Liver (tissue), 8 donors: ENCODE measurements at regions not wholly inside any gene's neighbourhood (a gene's known extent, or its start where the extent isn't known, plus 50 kb on each side); places are given as distances from the start of the nearest gene placed in this dataset.

Experiments used
- DNase-seq: peaks from one replicate; pipeline ENCODE4 v3.0.0-alpha.2; 2017; ENCODE audit warnings: low spot score
- H3K27ac ChIP-seq, 2 donors: one replicate each; pipeline ENCODE4 v1.7.0; 2013; ENCODE audit warnings: inconsistent platforms in 2 of 2, low read length in 2 of 2, control low read depth in 1 of 2, low read depth in 1 of 2, mild to moderate bottlenecking in 1 of 2
- H3K27me3 ChIP-seq, 4 donors: one replicate each; pipeline versions ENCODE4 v1.6.1 to v1.7.0; 2013; ENCODE audit warnings: low read length in 3 of 4, inconsistent platforms in 1 of 4, mild to moderate bottlenecking in 1 of 4, moderate library complexity in 1 of 4; ENCODE audit not compliant: control insufficient read depth in 4 of 4, insufficient read depth in 4 of 4
- H3K36me3 ChIP-seq, 4 donors: one replicate each; pipeline versions ENCODE4 v1.6.1 to v1.7.0; 2013; ENCODE audit warnings: low read length in 3 of 4, mild to moderate bottlenecking in 3 of 4, low read depth in 1 of 4, moderate library complexity in 1 of 4; ENCODE audit not compliant: control insufficient read depth in 4 of 4, insufficient read depth in 3 of 4
- H3K4me1 ChIP-seq, 4 donors: one replicate each; pipeline versions ENCODE4 v1.6.1 to v1.7.0; 2013; ENCODE audit warnings: low read length in 3 of 4, mild to moderate bottlenecking in 3 of 4, moderate library complexity in 1 of 4; ENCODE audit not compliant: control insufficient read depth in 4 of 4, insufficient read depth in 4 of 4
- H3K4me3 ChIP-seq, 3 donors: one replicate each; pipeline versions ENCODE4 v1.6.1 to v1.7.0; 2013; ENCODE audit warnings: low read length in 3 of 3, control low read depth in 1 of 3, low read depth in 1 of 3, mild to moderate bottlenecking in 1 of 3
- H3K9ac ChIP-seq, 2 donors: one replicate each; pipeline ENCODE4 v1.7.0; 2013; ENCODE audit warnings: low read length in 2 of 2, mild to moderate bottlenecking in 2 of 2, moderate library complexity in 2 of 2, control low read depth in 1 of 2, low read depth in 1 of 2
- H3K9me3 ChIP-seq, 4 donors: one replicate each; pipeline versions ENCODE4 v1.6.1 to v1.7.0; 2013; ENCODE audit warnings: low read length in 3 of 4; ENCODE audit not compliant: control insufficient read depth in 4 of 4
- EGR1 ChIP-seq, 2 donors: IDR thresholded peaks; 2 replicates each; pipeline ENCODE4 v1.6.1; 2016 to 2018; ENCODE audit warnings: antibody characterized with exemption in 2 of 2, low read depth in 2 of 2
- FOXA1 ChIP-seq: IDR thresholded peaks from 2 replicates; pipeline ENCODE4 v1.6.1; 2016; ENCODE audit warnings: antibody characterized with exemption
- FOXA2 ChIP-seq: IDR thresholded peaks from 2 replicates; pipeline ENCODE4 v1.6.1; 2016; ENCODE audit warnings: antibody characterized with exemption
- GABPA ChIP-seq, 2 donors: IDR thresholded peaks in 1 of 2; conservative IDR thresholded peaks in 1 of 2; 2 replicates each; pipeline ENCODE4 v1.6.1; 2016; ENCODE audit warnings: antibody characterized with exemption in 2 of 2, mild to moderate bottlenecking in 1 of 2, moderate library complexity in 1 of 2
- HNF4G ChIP-seq: IDR thresholded peaks from 2 replicates; pipeline ENCODE4 v1.6.1; 2016; ENCODE audit warnings: antibody characterized with exemption
- JUND ChIP-seq, 2 donors: IDR thresholded peaks; 2 replicates each; pipeline ENCODE4 v1.6.1; 2016; ENCODE audit warnings: antibody characterized with exemption in 2 of 2
- NR2F2 ChIP-seq: IDR thresholded peaks from 2 replicates; pipeline ENCODE4 v1.6.1; 2016; ENCODE audit warnings: antibody characterized with exemption
- RAD21 ChIP-seq, 2 donors: IDR thresholded peaks; 2 replicates each; pipeline ENCODE4 v1.6.1; 2016; ENCODE audit warnings: antibody characterized with exemption in 2 of 2, mild to moderate bottlenecking in 2 of 2
- SP1 ChIP-seq: IDR thresholded peaks from 2 replicates; pipeline ENCODE4 v1.6.1; 2018; ENCODE audit warnings: antibody characterized with exemption, mild to moderate bottlenecking
- TAF1 ChIP-seq: conservative IDR thresholded peaks from 2 replicates; pipeline ENCODE4 v1.6.1; 2016; ENCODE audit warnings: antibody characterized with exemption, mild to moderate bottlenecking
- YY1 ChIP-seq: IDR thresholded peaks from 2 replicates; pipeline ENCODE4 v1.6.1; 2016; ENCODE audit warnings: antibody characterized with exemption, mild to moderate bottlenecking
- WGBS: extraction: QIAGEN DNeasy Blood & Tissue Kit; methylation state at CpG from one replicate; pipeline ENCODE4 v1.1.7; 2013; 5-methylcytosine and 5-hydroxymethylcytosine counted together
- TF ChIP-seq, protein P1 (sequence below): fragments of 150-350 bp; IDR thresholded peaks from 2 replicates; pipeline ENCODE4 v1.5.1; 2017; ENCODE audit warnings: improper control_type of control experiment, low read depth, low read length; ENCODE audit not compliant: missing input control
- TF ChIP-seq, protein P2 (sequence below): IDR thresholded peaks from 2 replicates; pipeline ENCODE4 v1.6.1; 2016; ENCODE audit warnings: antibody characterized with exemption, mild to moderate bottlenecking
- TF ChIP-seq, protein P3 (sequence below): IDR thresholded peaks from 2 replicates; pipeline ENCODE4 v1.6.1; 2016; ENCODE audit warnings: antibody characterized with exemption
- TF ChIP-seq, protein P4 (sequence below): IDR thresholded peaks from 2 replicates; pipeline ENCODE4 v1.6.1; 2016; ENCODE audit warnings: antibody characterized with exemption
- TF ChIP-seq, protein P5 (sequence below): IDR thresholded peaks from 2 replicates; pipeline ENCODE4 v1.6.1; 2016; ENCODE audit warnings: antibody characterized with exemption
- donor health status: healthy.
- donor health status: healthy.
- donor health status: healthy.
- donor health status: healthy.
- donor health status: healthy.

DNA sequence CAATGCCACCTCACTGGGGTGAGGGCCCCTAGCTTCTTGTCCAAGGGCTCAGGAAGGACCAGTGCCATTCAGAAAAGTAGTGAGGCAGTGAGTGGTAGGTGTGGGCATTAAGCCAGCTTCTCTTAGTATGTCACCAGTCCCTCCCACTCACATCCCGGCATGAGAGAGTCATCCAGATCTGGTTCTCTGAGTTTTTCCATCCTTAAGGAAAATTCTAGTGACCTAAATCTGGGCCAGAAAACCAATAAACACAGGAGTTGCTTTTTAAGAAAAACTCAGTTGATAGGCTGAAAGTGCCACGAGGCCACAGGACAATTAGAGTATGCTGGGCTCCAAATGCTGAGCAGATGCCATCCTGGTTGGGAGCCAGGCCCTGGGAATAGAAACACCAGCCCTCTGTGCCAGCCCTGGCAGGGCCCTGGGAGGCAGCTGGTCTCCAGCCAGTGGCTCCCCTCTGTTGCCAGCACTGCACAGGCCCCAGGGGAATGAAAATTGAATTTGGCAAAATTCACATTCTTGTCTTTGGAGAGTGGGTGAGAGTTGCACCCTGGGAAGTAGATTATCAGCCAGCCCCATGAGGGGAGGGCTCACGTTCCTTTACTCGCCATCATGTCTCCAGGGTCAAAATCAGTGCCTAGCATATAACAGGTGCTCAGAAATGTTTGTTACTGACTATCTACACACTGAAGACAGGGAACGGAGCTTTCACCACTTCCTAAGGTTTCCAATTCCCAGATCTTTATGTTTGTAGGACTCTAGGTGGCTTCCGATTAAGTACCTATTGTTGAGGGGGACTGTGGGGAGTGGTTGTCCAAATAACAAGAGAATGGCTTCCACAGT lies 52.8 kb downstream of the FAM43A start:
- no peak for DNase-seq
- Histone ChIP-seq H3K36me3 (no peaks in the 10 kb centered on the region), H3K27me3 (peaks cover 0 to 4% (median 0%) of the 10 kb centered on the region in 4 donors), H3K4me3 (no peak overlapping the region), H3K9me3 (no peaks in the 10 kb centered on the region), H3K4me1 (no peaks in the 10 kb centered on the region), H3K9ac (no peak overlapping the region), H3K27ac (no peak overlapping the region)
- no peak for TF ChIP-seq JUND (IDR thresholded peaks at IDR 0.05)
- no peak for TF ChIP-seq FOXA2
- no peak for TF ChIP-seq YY1
- no peak for TF ChIP-seq GABPA (IDR thresholded peaks at IDR 0.05 in 1 of 2, conservative IDR thresholded peaks at IDR 0.05 in 1 of 2)
- TF ChIP-seq SP1: no peak
- TF ChIP-seq, protein P1, sequence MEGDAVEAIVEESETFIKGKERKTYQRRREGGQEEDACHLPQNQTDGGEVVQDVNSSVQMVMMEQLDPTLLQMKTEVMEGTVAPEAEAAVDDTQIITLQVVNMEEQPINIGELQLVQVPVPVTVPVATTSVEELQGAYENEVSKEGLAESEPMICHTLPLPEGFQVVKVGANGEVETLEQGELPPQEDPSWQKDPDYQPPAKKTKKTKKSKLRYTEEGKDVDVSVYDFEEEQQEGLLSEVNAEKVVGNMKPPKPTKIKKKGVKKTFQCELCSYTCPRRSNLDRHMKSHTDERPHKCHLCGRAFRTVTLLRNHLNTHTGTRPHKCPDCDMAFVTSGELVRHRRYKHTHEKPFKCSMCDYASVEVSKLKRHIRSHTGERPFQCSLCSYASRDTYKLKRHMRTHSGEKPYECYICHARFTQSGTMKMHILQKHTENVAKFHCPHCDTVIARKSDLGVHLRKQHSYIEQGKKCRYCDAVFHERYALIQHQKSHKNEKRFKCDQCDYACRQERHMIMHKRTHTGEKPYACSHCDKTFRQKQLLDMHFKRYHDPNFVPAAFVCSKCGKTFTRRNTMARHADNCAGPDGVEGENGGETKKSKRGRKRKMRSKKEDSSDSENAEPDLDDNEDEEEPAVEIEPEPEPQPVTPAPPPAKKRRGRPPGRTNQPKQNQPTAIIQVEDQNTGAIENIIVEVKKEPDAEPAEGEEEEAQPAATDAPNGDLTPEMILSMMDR: no peak
- TF ChIP-seq, protein P2, sequence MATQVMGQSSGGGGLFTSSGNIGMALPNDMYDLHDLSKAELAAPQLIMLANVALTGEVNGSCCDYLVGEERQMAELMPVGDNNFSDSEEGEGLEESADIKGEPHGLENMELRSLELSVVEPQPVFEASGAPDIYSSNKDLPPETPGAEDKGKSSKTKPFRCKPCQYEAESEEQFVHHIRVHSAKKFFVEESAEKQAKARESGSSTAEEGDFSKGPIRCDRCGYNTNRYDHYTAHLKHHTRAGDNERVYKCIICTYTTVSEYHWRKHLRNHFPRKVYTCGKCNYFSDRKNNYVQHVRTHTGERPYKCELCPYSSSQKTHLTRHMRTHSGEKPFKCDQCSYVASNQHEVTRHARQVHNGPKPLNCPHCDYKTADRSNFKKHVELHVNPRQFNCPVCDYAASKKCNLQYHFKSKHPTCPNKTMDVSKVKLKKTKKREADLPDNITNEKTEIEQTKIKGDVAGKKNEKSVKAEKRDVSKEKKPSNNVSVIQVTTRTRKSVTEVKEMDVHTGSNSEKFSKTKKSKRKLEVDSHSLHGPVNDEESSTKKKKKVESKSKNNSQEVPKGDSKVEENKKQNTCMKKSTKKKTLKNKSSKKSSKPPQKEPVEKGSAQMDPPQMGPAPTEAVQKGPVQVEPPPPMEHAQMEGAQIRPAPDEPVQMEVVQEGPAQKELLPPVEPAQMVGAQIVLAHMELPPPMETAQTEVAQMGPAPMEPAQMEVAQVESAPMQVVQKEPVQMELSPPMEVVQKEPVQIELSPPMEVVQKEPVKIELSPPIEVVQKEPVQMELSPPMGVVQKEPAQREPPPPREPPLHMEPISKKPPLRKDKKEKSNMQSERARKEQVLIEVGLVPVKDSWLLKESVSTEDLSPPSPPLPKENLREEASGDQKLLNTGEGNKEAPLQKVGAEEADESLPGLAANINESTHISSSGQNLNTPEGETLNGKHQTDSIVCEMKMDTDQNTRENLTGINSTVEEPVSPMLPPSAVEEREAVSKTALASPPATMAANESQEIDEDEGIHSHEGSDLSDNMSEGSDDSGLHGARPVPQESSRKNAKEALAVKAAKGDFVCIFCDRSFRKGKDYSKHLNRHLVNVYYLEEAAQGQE: no peak
- no peak for TF ChIP-seq FOXA1
- TF ChIP-seq HNF4G: no peak
- no peak for TF ChIP-seq RAD21 (IDR thresholded peaks at IDR 0.05)
- no peak for TF ChIP-seq NR2F2
- TF ChIP-seq, protein P3, sequence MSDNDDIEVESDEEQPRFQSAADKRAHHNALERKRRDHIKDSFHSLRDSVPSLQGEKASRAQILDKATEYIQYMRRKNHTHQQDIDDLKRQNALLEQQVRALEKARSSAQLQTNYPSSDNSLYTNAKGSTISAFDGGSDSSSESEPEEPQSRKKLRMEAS: no peak
- 79% methylated on average over 6 of the region's 6 CpGs for WGBS

DNA sequence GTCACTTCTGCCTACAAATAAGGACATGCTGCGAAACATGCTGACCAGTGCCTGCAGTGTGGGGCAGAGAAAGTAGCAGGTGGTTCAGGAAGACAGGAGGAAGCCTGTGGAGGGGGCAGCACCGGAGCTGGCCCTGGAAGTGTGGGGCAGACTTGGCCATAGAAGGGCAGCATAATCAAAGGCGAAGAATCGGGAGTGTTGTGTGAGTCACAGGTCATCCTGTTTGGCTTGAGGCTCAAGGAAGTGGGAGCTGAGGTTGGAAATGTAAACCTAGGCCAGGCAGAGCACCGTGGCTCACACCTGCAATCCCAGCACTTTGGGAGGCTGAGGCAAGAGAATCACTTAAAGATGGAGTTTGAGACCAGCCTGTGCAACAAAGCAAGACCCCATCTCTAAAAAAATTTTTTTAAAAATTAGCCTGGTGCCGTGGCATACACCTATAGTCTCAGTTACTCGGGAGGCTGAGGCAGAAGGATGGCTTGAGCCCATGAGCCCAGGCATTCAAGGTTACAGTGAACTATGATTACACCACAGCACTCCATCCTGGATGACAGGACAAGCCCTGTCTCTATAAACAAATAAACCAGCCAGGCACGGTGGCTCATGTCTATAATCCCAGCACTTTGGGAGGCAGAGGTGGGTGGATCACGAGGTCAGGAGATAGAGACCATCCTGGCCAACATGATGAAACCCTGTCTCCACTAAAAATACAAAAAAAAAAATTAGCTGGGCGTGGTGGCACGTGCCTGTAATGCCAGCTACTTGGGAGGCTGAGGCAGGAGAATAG lies 54.0 kb downstream of the FAM43A start:
- DNase-seq: no peak
- 75% methylated on average over 11 of the region's 11 CpGs for WGBS
- no peaks in the 10 kb centered on the region for H3K9me3 ChIP-seq
- no peaks in the 10 kb centered on the region for H3K36me3 ChIP-seq
- no peak overlapping the region for H3K27ac ChIP-seq
- no peak overlapping the region for H3K9ac ChIP-seq
- H3K4me3 ChIP-seq: no peak overlapping the region
- peaks cover 0 to 4% (median 0%) of the 10 kb centered on the region in 4 donors for H3K27me3 ChIP-seq
- no peaks in the 10 kb centered on the region for H3K4me1 ChIP-seq
- TF ChIP-seq FOXA1 (no peak), GABPA (IDR thresholded peaks at IDR 0.05 in 1 of 2, conservative IDR thresholded peaks at IDR 0.05 in 1 of 2) (no peak), SP1 (no peak), JUND (IDR thresholded peaks at IDR 0.05) (no peak), TAF1 (no peak), EGR1 (IDR thresholded peaks at IDR 0.05; ENCODE audit: low read depth in 2 of 2) (no peak), FOXA2 (no peak)
- TF ChIP-seq, protein P1: no peak
- TF ChIP-seq, protein P4, sequence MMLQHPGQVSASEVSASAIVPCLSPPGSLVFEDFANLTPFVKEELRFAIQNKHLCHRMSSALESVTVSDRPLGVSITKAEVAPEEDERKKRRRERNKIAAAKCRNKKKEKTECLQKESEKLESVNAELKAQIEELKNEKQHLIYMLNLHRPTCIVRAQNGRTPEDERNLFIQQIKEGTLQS: no peak
- TF ChIP-seq, protein P5, sequence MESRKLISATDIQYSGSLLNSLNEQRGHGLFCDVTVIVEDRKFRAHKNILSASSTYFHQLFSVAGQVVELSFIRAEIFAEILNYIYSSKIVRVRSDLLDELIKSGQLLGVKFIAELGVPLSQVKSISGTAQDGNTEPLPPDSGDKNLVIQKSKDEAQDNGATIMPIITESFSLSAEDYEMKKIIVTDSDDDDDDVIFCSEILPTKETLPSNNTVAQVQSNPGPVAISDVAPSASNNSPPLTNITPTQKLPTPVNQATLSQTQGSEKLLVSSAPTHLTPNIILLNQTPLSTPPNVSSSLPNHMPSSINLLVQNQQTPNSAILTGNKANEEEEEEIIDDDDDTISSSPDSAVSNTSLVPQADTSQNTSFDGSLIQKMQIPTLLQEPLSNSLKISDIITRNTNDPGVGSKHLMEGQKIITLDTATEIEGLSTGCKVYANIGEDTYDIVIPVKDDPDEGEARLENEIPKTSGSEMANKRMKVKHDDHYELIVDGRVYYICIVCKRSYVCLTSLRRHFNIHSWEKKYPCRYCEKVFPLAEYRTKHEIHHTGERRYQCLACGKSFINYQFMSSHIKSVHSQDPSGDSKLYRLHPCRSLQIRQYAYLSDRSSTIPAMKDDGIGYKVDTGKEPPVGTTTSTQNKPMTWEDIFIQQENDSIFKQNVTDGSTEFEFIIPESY: no peak
